DMS53 treated with DMSO at 0.1 percent for 48 hours (cell line): ENCODE measurements at regions not wholly inside any gene's neighbourhood (a gene's known extent, or its start where the extent isn't known, plus 50 kb on each side); places are given as distances from the start of the nearest gene placed in this dataset.

ENCODE experiments used
- DNase-seq: peaks from one replicate; lab custom pipeline; 2025; ENCODE audit not compliant: unreplicated experiment; lab: John Stamatoyannopoulos, UW

GRCh38 chr2:66717973-66718372 is 283.0 kb downstream of the MEIS1 start:
- no peak for DNase-seq

GRCh38 chr2:66721776-66722175 is 286.9 kb downstream of the MEIS1 start:
- DNase-seq = no peak

GRCh38 chr2:66724241-66724640 is 289.3 kb downstream of the MEIS1 start:
- DNase-seq = no peak

GRCh38 chr2:66729416-66730330 is 294.7 kb downstream of the MEIS1 start:
- DNase-seq = no peak

GRCh38 chr2:66730441-66730840 is 295.5 kb downstream of the MEIS1 start:
- no peak for DNase-seq

- DNase-seq = no peak
These were observed 298.6 kb downstream of the MEIS1 start for GRCh38 chr2:66733364-66733999.

GRCh38 chr2:66748939-66749338 is 314.0 kb downstream of the MEIS1 start:
- no peak for DNase-seq

- DNase-seq = no peak
These were observed 314.6 kb downstream of the MEIS1 start for GRCh38 chr2:66749566-66749965.

- DNase-seq = no peak
These were observed 318.3 kb downstream of the MEIS1 start for GRCh38 chr2:66753257-66753656.

- DNase-seq = no peak
These were observed 318.7 kb downstream of the MEIS1 start for GRCh38 chr2:66753660-66754059.

- DNase-seq = no peak
These were observed 321.0 kb downstream of the MEIS1 start for GRCh38 chr2:66755974-66756373.

GRCh38 chr2:66761826-66762225 is 326.9 kb downstream of the MEIS1 start:
- DNase-seq = no peak

- no peak for DNase-seq
These were observed 327.8 kb downstream of the MEIS1 start for GRCh38 chr2:66762761-66763160.

- no peak for DNase-seq
These were observed 331.7 kb downstream of the MEIS1 start for GRCh38 chr2:66766582-66766981.

GRCh38 chr2:66771359-66771976 is 336.5 kb downstream of the MEIS1 start:
- peak; percentile 23 for DNase-seq

GRCh38 chr2:66772618-66773017 is 337.7 kb downstream of the MEIS1 start:
- DNase-seq = peak; percentile 61

- DNase-seq = no peak
These were observed 341.0 kb downstream of the MEIS1 start for GRCh38 chr2:66775730-66776422.

GRCh38 chr2:66781804-66782203 is 346.9 kb downstream of the MEIS1 start:
- no peak for DNase-seq

- DNase-seq = no peak
These were observed 347.9 kb downstream of the MEIS1 start for GRCh38 chr2:66782780-66783361.

GRCh38 chr2:66789741-66790140 is 354.8 kb downstream of the MEIS1 start:
- DNase-seq = no peak

- DNase-seq = no peak
These were observed 355.8 kb downstream of the MEIS1 start for GRCh38 chr2:66790651-66791181.
